ENCODE measurements at regions not wholly inside any gene's neighbourhood (a gene's known extent, or its start where the extent isn't known, plus 50 kb on each side); places are given as distances from the start of the nearest gene placed in this dataset.
"Not testable (repeated sequence)": the region's sequence is repeated elsewhere in the genome, so short reads cannot be mapped to it uniquely, and the experiment has no call there.

GRCh38 chr5:62206150-62206829 is 99.7 kb upstream of the KIF2A start:
- DNase-seq: peak in 8 of 58 donors; percentile 1 to 19 (median 4)

GRCh38 chr5:62208218-62208852 is 97.7 kb upstream of the KIF2A start:
- DNase-seq: no peak

- DNase-seq: no peak
These were observed 94.6 kb upstream of the KIF2A start for GRCh38 chr5:62211405-62211804.

- no peak for DNase-seq
These were observed 93.4 kb upstream of the KIF2A start for GRCh38 chr5:62212648-62213047.

- no peak for DNase-seq
These were observed 91.3 kb upstream of the KIF2A start for GRCh38 chr5:62214701-62215100.

- DNase-seq: not testable (repeated sequence)
These were observed 89.4 kb upstream of the KIF2A start for GRCh38 chr5:62216603-62217002.

- not testable (repeated sequence) for DNase-seq
These were observed 88.9 kb upstream of the KIF2A start for GRCh38 chr5:62217095-62217494.

- not testable (repeated sequence) for DNase-seq
These were observed 87.1 kb upstream of the KIF2A start for GRCh38 chr5:62218860-62219259.

- DNase-seq: not testable (repeated sequence)
These were observed 84.1 kb upstream of the KIF2A start for GRCh38 chr5:62221881-62222280.

- DNase-seq: not testable (repeated sequence)
These were observed 83.7 kb upstream of the KIF2A start for GRCh38 chr5:62222305-62222704.

- not testable (repeated sequence) for DNase-seq
These were observed 82.7 kb upstream of the KIF2A start for GRCh38 chr5:62223312-62223670.

GRCh38 chr5:62224987-62225601 is 80.9 kb upstream of the KIF2A start:
- DNase-seq: not testable (repeated sequence)

GRCh38 chr5:62230876-62231388 is 75.1 kb upstream of the KIF2A start:
- not testable (repeated sequence) for DNase-seq

- no peak for DNase-seq
These were observed 74.4 kb upstream of the KIF2A start for GRCh38 chr5:62231576-62231975.

- DNase-seq: not testable (repeated sequence)
These were observed 73.8 kb upstream of the KIF2A start for GRCh38 chr5:62232218-62232617.

- DNase-seq: not testable (repeated sequence)
These were observed 72.6 kb upstream of the KIF2A start for GRCh38 chr5:62233083-62234046.

- DNase-seq: peak in 12 of 58 donors; percentile 3 to 41 (median 12)
These were observed 69.4 kb upstream of the KIF2A start for GRCh38 chr5:62236593-62236992.

GRCh38 chr5:62237944-62238343 is 68.1 kb upstream of the KIF2A start:
- DNase-seq: not testable (repeated sequence)

- not testable (repeated sequence) for DNase-seq
These were observed 67.4 kb upstream of the KIF2A start for GRCh38 chr5:62238584-62238983.

- not testable (repeated sequence) for DNase-seq
These were observed 65.5 kb upstream of the KIF2A start for GRCh38 chr5:62240494-62240893.

- DNase-seq: not testable (repeated sequence)
These were observed 64.0 kb upstream of the KIF2A start for GRCh38 chr5:62242000-62242399.
